HG03066 (cell line): ENCODE measurements at regions not wholly inside any gene's neighbourhood (a gene's known extent, or its start where the extent isn't known, plus 50 kb on each side); places are given as distances from the start of the nearest gene placed in this dataset.

Experiments used
- ATAC-seq: cut with Tn5 transposase; IDR thresholded peaks from one replicate; pipeline ENCODE4 v1.9.1; 2021; ENCODE audit warnings: low read depth; ENCODE audit not compliant: unreplicated experiment

DNA sequence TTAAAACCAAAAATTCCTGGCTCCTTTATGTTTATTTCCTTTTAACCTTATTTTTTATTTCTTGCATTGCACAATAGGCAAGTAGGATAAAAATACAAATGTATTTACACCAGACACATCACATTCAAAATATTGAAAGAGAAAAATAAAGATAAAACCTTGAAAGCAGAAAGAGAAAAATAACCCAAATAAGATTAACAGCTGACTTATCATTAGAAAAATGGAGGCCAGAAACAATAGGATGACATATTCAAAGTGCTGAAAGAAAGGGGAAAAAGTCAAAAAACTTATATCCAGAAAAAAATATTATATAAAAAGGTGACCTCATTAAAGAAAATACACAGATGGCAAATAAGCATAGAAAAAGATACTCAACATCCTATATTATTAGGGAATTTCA, 459.4 kb downstream of the NUF2 start:
- no peak for ATAC-seq

DNA sequence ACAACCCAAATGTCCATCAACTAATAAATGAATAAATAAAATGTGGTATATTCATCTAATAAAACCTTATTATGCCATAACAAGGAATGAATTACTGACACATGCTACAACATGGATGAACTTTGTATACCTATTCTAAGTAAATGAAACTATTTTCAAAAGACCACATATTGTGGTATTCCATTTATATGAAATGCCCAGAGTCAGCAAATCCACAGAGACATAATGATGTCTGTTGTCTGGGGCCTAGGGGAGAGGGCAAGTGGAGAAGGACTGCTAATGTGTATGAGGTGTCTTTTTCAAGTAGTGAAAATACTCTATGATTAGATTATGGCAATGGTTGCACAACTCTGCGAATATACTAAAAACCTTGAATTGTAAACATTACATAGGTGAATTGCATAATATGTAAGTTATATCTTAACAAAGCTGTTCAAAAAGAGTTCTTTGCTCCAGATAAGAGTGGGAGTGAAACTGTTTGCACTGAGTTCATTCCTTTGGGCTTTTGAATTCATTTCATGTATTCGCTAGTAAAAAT, 464.2 kb downstream of the NUF2 start:
- ATAC-seq: no peak

DNA sequence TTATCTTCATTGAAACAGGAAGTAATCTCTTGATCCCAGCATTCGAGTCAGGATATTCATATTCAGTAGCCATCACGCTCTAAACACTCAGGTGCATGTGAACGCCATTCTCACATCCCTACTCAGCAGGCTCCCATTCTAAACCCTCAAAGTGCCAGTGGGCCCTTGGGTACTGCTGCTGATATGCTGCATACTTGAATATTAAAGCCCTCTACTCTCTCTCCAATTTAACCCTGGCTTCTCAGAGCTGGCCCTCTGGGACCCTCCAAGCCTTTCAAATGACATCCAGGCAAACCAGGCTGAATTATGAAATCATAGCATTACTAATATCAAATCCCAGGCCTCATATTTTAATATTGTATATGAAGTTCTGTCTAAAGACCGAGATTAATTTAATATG, 468.2 kb downstream of the NUF2 start:
- no peak for ATAC-seq

- no peak for ATAC-seq
Measured at GRCh38 chr1:163794551-163794950, 472.8 kb downstream of the NUF2 start.

DNA sequence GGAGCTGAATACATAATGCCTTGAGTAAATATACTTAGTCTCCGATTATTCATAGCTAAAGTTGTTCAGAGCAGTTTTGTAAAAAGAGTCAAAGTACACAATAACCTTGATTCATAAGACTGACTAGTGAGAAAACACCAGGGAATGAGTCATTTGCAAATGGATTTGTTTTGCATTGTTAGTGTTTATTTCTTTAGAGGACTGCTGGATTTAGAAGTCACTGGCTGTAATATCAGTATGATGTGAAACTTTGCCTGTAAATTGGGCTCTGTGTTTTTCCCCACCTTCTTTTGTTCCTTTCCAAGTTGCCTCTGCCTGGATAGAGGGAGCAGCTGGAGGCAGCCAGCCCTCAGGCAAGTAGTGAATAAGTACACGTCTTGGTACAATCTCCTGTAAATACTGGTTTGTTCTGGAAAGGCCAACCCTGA, 474.7 kb downstream of the NUF2 start:
- no peak for ATAC-seq

DNA sequence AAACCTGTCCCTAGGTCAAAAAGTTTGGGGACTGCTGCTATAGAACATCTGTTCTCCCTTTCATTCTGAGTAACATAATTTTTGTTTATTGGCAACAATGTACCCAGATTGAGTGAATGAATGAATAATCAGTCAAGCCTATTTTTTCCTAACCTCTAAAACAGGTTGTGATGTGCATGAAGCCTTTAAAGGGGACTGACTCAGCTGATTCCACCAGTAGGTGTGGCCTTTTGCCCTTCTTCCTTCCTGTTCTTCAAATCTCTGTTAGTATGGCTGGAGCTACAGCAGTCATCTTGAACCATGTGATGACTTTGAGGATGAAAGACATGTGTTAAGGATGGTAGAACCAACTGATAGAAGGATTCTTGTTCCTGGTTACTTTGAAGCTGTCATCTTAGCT, 476.1 kb downstream of the NUF2 start:
- ATAC-seq: no peak

- no peak for ATAC-seq
Measured at GRCh38 chr1:163799190-163799805, 477.5 kb downstream of the NUF2 start.

DNA sequence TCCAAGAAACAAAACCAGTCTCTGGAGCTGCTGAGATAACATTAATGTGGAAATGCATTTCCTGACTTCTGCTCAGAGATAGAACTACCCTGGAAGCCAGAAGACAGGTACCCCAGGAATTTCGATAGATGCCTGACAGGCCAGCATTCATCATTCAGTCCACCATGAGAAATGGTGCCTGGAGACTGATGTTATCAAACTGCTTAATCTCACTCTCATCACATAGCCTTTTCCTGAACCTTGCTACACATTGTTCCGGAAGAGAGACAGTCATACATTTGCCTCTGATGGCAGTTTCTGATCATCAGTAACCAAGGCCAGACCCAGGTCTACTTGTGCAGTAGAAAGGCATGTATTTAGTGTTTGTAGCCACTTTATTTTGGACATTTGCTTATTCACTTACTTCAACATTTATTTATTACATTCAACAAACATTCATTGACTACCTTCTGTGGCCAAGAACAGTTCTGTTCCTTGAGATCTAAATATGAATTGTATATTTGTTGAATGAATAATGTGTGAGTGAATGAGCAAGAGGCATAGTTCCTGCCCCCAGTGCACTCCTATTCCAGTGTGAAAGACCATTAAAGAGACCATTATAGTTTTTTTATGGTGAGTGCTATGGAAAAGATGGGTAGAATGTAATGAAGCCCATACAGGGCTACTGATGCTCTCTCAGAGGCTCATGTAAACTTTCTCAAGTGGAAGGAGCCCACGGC, 485.7 kb downstream of the NUF2 start:
- no peak for ATAC-seq

DNA sequence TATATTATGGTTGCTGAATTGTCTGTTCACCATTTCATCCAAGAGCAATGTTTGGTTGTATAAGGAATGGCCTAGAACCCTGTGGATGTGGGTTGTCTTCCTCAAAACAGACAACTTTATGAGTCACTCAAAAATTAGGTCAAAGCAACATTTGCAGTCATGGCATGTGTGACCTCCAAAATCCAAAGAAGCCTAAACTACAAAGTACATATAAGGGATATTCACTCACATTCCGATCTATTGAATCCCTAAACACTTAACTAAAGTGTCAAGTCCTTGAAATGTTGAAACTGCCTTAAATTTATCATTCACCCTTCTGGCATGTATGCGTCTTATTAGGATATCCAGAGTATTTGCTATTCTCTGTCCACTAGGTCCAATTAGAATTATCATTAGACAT, 491.5 kb downstream of the NUF2 start:
- no peak for ATAC-seq

DNA sequence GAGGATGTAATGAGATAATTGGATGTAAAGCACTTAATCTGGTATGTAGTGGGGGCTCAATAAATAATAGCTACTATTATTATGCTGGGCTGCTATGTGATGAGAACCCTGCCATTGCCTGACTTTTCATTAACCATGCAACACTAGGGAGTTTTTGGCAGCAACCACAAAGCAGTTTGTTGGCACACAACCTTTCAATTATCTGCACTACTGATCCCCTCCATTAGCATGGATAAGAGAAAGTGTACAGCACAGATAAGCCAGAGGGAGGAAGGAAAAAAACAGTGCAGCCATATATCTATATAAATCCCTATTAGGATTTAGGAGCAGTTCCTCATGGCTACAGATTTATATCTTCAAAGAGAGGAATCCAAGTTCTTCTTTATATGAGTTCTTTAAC, 498.5 kb downstream of the NUF2 start:
- ATAC-seq: no peak

GRCh38 chr1:163820766-163821165, 499.0 kb downstream of the NUF2 start:
- ATAC-seq: no peak

- no peak for ATAC-seq
Measured at GRCh38 chr1:163821679-163822078, 499.9 kb downstream of the NUF2 start.

DNA sequence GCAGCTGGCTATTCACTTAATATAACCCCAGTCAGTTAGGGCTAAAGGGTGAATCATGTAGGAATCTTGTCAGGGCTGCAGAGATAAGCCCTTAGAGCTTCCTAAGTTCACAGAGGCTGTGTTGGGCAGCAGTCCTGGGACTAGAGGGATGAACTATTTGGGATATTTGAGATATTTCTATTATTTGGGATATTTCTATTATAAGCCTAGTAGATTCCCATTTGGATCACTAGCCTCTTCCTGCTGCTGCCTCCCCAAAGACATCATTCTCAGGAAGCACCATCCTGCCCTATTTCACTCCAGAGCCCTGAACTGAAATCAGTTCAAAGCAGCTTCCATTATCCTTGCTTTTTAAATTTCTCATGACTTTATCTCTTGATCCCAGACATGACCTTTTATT, 501.3 kb downstream of the NUF2 start:
- ATAC-seq: no peak

- no peak for ATAC-seq
Measured at GRCh38 chr1:163824006-163824405, 502.3 kb downstream of the NUF2 start.

- ATAC-seq: no peak
Measured at GRCh38 chr1:163824490-163824889, 502.7 kb downstream of the NUF2 start.

GRCh38 chr1:163826500-163826899, 504.7 kb downstream of the NUF2 start:
- no peak for ATAC-seq

DNA sequence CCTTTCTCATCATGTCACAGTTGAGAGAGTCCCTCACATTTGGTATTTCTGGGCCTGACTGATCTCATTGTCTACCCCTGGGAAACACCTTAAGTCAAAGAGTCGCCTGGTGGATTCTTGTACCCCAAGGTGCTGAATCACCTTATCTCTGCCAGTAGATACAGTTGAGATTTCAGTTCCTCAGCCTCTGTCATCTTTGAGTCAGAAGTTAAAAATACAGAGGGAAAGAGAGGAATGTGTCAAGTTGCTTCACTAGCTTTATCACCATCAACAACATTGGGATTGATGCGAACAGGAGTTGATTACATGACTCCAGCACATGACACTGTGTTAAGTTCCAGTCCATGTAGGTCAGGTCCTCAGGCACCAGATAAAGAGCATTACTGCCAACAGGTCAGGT, 513.0 kb downstream of the NUF2 start:
- ATAC-seq: no peak

DNA sequence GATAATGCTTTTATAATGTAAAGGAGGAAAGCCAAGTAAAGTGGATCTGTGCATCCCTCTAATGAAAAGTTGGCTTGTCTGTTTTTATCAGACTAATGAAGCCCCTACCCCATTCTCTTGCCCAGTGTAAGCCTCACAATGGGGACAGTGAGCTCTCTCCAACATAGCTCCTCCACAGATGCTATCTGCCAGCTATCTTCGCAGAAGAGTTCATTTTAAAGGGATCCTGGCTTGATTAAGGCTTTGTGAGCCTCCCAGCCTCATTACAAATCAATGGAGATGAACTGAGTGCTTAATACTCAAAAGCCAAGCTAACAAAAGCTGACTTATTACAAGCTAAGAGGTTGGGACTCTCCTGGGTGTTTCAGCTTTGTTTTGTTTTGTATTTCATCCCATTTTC, 514.7 kb downstream of the NUF2 start:
- no peak for ATAC-seq

GRCh38 chr1:163837206-163837605, 515.5 kb downstream of the NUF2 start:
- no peak for ATAC-seq

- no peak for ATAC-seq
Measured at GRCh38 chr1:163842571-163842970, 520.8 kb downstream of the NUF2 start.

DNA sequence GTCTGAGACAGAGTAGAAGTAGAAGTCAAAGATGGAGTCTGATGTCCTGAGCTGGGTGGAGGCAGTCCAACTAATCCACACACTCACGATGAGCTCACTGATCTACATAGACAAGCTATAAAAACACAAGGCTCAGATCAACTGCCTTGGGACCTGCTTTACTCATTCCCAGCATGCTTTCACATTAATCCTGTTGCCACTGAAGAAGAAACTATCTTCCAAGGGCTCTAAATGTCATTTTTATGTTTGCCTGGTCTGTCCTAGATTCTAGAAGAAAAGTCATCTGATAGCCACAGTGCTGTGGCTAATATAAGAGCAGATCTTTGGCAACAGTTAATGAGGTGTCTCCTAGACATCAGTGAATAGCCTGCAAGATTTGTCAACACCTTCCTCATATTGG, 522.7 kb downstream of the NUF2 start:
- no peak for ATAC-seq

DNA sequence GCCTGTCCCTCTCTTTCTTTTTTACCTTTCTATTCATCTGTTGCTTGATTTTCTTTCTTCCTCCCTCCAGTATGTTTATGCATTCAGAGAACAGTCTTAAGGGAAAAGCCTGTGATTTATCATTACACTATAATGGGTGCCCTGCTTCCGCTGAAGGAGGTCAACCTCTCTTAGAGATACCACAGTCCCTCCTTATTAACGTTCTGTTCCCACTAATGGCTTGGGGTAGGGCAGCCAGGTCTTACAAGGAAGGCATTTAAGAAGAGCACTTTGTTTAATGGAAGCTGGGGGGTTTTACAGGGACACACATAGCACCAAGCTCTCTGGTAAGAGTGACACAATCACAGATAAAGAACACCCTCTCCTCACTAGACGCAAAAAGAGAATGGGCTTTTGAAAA, 523.5 kb downstream of the NUF2 start:
- ATAC-seq: no peak
